Activated CD4-positive, alpha-beta T cell treated with anti-CD3 and anti-CD28 coated beads, Interleukin-2, Interleukin-6, amounts not matched to agents 100 ng/mL and 50 ng/mL, durations not matched to agents 16 hours and 8 hours (primary cell): ENCODE measurements at regions not wholly inside any gene's neighbourhood (a gene's known extent, or its start where the extent isn't known, plus 50 kb on each side); places are given as distances from the start of the nearest gene placed in this dataset.

Experiments used
- DNase-seq: peaks from one replicate; pipeline ENCODE4 v3.0.0-alpha.2; 2020

GRCh38 chr18:78169174-78169864, 810.3 kb upstream of the SALL3 start:
- no peak for DNase-seq

GRCh38 chr18:78171954-78172353, 807.7 kb upstream of the SALL3 start:
- no peak for DNase-seq

- DNase-seq: no peak
Observed at GRCh38 chr18:78174737-78175136, 804.9 kb upstream of the SALL3 start.

GRCh38 chr18:78178812-78179211, 800.8 kb upstream of the SALL3 start:
- DNase-seq: no peak

- no peak for DNase-seq
Observed at GRCh38 chr18:78180741-78181140, 798.9 kb upstream of the SALL3 start.

GRCh38 chr18:78183815-78184214, 795.8 kb upstream of the SALL3 start:
- DNase-seq: no peak

GRCh38 chr18:78191276-78191675, 788.3 kb upstream of the SALL3 start:
- DNase-seq: no peak

- DNase-seq: no peak
Observed at GRCh38 chr18:78192054-78192453, 787.6 kb upstream of the SALL3 start.

GRCh38 chr18:78196280-78196679, 783.3 kb upstream of the SALL3 start:
- DNase-seq: no peak

- DNase-seq: no peak
Observed at GRCh38 chr18:78199002-78199401, 780.6 kb upstream of the SALL3 start.

GRCh38 chr18:78199611-78200010, 780.0 kb upstream of the SALL3 start:
- DNase-seq: no peak

- DNase-seq: no peak
Observed at GRCh38 chr18:78207942-78208341, 771.7 kb upstream of the SALL3 start.

- DNase-seq: no peak
Observed at GRCh38 chr18:78208461-78208860, 771.2 kb upstream of the SALL3 start.

GRCh38 chr18:78213361-78213994, 766.1 kb upstream of the SALL3 start:
- no peak for DNase-seq

- DNase-seq: no peak
Observed at GRCh38 chr18:78221496-78221895, 758.1 kb upstream of the SALL3 start.

GRCh38 chr18:78228974-78229373, 750.6 kb upstream of the SALL3 start:
- no peak for DNase-seq

GRCh38 chr18:78230911-78231310, 748.7 kb upstream of the SALL3 start:
- DNase-seq: no peak

GRCh38 chr18:78232196-78232595, 747.4 kb upstream of the SALL3 start:
- no peak for DNase-seq

GRCh38 chr18:78237864-78238263, 741.8 kb upstream of the SALL3 start:
- no peak for DNase-seq

GRCh38 chr18:78238404-78239089, 741.1 kb upstream of the SALL3 start:
- no peak for DNase-seq

- DNase-seq: no peak
Observed at GRCh38 chr18:78239090-78239457, 740.5 kb upstream of the SALL3 start.

- DNase-seq: no peak
Observed at GRCh38 chr18:78240101-78240500, 739.5 kb upstream of the SALL3 start.

- no peak for DNase-seq
Observed at GRCh38 chr18:78240627-78241252, 738.9 kb upstream of the SALL3 start.
